Astrocyte (in vitro differentiated cells and primary cell): ENCODE measurements at regions not wholly inside any gene's neighbourhood (a gene's known extent, or its start where the extent isn't known, plus 50 kb on each side); places are given as distances from the start of the nearest gene placed in this dataset.

ENCODE experiments used
- DNase-seq: peaks from one replicate; pipeline ENCODE4 v3.0.0-alpha.2; 2010; ENCODE audit warnings: low read depth
- FAIRE-seq: peaks from 2 replicates; lab custom pipeline; 2011; peaks lifted over from hg19 to GRCh38; lab: Jason Lieb, UNC
- H2AFZ ChIP-seq: 2 replicates; pipeline ENCODE4 v1.6.0; 2012; ENCODE audit warnings: low read depth, low read length, inconsistent platforms
- H3K27ac ChIP-seq: 2 replicates; pipeline ENCODE4 v1.5.1; 2011; ENCODE audit warnings: low read depth, low read length, inconsistent platforms
- H3K27me3 ChIP-seq: 2 replicates; pipeline ENCODE4 v1.6.0; 2011; ENCODE audit warnings: low read length, inconsistent platforms; ENCODE audit not compliant: insufficient read depth
- H3K36me3 ChIP-seq: 2 replicates; pipeline ENCODE4 v1.5.1; 2011; ENCODE audit warnings: low read length, inconsistent platforms; ENCODE audit not compliant: insufficient read depth
- H3K4me1 ChIP-seq: 2 replicates; pipeline ENCODE4 v1.5.1; 2011; ENCODE audit warnings: low read length, inconsistent platforms; ENCODE audit not compliant: insufficient read depth
- H3K4me2 ChIP-seq: 2 replicates; pipeline ENCODE4 v1.6.0; 2012; ENCODE audit warnings: low read length, inconsistent platforms
- H3K4me3 ChIP-seq: 2 replicates; pipeline ENCODE4 v1.5.1; 2011; ENCODE audit warnings: low read depth, mild to moderate bottlenecking, low read length, inconsistent platforms; ENCODE audit not compliant: insufficient read depth
- H3K79me2 ChIP-seq: 2 replicates; pipeline ENCODE4 v1.6.0; 2012; ENCODE audit warnings: mild to moderate bottlenecking, low read length, inconsistent platforms; ENCODE audit not compliant: insufficient read depth
- H3K9ac ChIP-seq: 2 replicates; pipeline ENCODE4 v1.6.0; 2012; ENCODE audit warnings: mild to moderate bottlenecking, low read length, inconsistent platforms
- H3K9me3 ChIP-seq: 2 replicates; pipeline ENCODE4 v1.5.1; 2012; ENCODE audit warnings: low read depth, mild to moderate bottlenecking, low read length, inconsistent platforms; ENCODE audit not compliant: insufficient read depth
- H4K20me1 ChIP-seq: 2 replicates; pipeline ENCODE4 v1.6.0; 2012; ENCODE audit warnings: low read length, inconsistent platforms; ENCODE audit not compliant: insufficient read depth
- H3K27ac Mint-ChIP-seq: one replicate; pipeline ENCODE4 v1.8.0; 2021; ENCODE audit warnings: mild to moderate bottlenecking, mixed read lengths; ENCODE audit not compliant: unreplicated experiment
- H3K27me3 Mint-ChIP-seq: one replicate; pipeline ENCODE4 v1.8.0; 2021; ENCODE audit warnings: low read depth, mixed read lengths; ENCODE audit not compliant: unreplicated experiment
- H3K36me3 Mint-ChIP-seq: one replicate; pipeline ENCODE4 v1.8.0; 2021; ENCODE audit warnings: low read depth, mixed read lengths; ENCODE audit not compliant: unreplicated experiment
- H3K4me1 Mint-ChIP-seq: one replicate; pipeline ENCODE4 v1.8.0; 2021; ENCODE audit warnings: low read depth, mixed read lengths; ENCODE audit not compliant: unreplicated experiment
- H3K4me3 Mint-ChIP-seq: one replicate; pipeline ENCODE4 v1.8.0; 2021; ENCODE audit warnings: mild to moderate bottlenecking, moderate library complexity, mixed read lengths; ENCODE audit not compliant: unreplicated experiment
- H3K9me3 Mint-ChIP-seq: one replicate; pipeline ENCODE4 v1.8.0; 2021; ENCODE audit warnings: mild to moderate bottlenecking, mixed read lengths; ENCODE audit not compliant: unreplicated experiment
- EZH2 ChIP-seq: IDR thresholded peaks from 2 replicates; pipeline ENCODE4 v1.6.1; 2012; ENCODE audit warnings: mild to moderate bottlenecking, low read length, inconsistent platforms; ENCODE audit not compliant: insufficient read depth
- TF ChIP-seq, protein P1 (sequence below): IDR thresholded peaks from 2 replicates; pipeline ENCODE4 v1.5.1; 2011; ENCODE audit warnings: low read depth, mild to moderate bottlenecking, inconsistent platforms, low read length, moderate library complexity; ENCODE audit not compliant: insufficient read depth

DNA sequence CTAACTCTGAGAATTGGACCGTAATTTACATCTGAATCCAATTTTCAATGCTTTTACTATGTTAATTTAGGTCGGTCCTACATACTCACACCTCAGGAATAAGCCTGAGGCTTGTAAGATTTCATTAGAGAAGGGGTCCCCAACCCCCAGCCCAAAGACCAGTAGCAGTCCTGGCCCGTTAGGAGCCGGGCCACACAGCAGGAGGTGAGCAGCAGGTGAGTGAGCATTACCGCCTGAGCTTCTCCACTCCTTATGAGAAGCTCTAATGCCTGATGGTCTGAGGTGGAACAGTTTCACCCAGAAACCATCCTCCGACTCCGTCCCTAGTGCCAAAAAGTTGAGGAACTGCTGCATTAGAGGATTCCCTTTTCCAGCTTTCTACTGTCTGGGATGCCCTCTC lies 757.3 kb downstream of the SI start:
- no peak overlapping the region for H3K4me2 ChIP-seq
- TF ChIP-seq, protein P1, sequence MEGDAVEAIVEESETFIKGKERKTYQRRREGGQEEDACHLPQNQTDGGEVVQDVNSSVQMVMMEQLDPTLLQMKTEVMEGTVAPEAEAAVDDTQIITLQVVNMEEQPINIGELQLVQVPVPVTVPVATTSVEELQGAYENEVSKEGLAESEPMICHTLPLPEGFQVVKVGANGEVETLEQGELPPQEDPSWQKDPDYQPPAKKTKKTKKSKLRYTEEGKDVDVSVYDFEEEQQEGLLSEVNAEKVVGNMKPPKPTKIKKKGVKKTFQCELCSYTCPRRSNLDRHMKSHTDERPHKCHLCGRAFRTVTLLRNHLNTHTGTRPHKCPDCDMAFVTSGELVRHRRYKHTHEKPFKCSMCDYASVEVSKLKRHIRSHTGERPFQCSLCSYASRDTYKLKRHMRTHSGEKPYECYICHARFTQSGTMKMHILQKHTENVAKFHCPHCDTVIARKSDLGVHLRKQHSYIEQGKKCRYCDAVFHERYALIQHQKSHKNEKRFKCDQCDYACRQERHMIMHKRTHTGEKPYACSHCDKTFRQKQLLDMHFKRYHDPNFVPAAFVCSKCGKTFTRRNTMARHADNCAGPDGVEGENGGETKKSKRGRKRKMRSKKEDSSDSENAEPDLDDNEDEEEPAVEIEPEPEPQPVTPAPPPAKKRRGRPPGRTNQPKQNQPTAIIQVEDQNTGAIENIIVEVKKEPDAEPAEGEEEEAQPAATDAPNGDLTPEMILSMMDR, result no peak
- TF ChIP-seq EZH2, result no peak
- no peaks in the 10 kb centered on the region for H3K4me1 ChIP-seq
- FAIRE-seq, result no peak
- no peak overlapping the region for H3K9ac ChIP-seq
- no peaks in the 10 kb centered on the region for H3K27me3 ChIP-seq
- no peaks in the 10 kb centered on the region for H3K79me2 ChIP-seq
- no peaks in the 10 kb centered on the region for H3K9me3 ChIP-seq
- H3K36me3 Mint-ChIP-seq, result no peaks in the 10 kb centered on the region
- H3K4me3 ChIP-seq, result no peak overlapping the region
- H3K4me1 Mint-ChIP-seq, result no peaks in the 10 kb centered on the region
- no peaks in the 10 kb centered on the region for H3K27me3 Mint-ChIP-seq
- H3K9me3 Mint-ChIP-seq, result no peaks in the 10 kb centered on the region
- no peaks in the 10 kb centered on the region for H4K20me1 ChIP-seq
- H3K27ac Mint-ChIP-seq, result no peak overlapping the region
- H3K27ac ChIP-seq, result no peak overlapping the region
- no peak overlapping the region for H2AFZ ChIP-seq
- H3K36me3 ChIP-seq, result no peaks in the 10 kb centered on the region
- H3K4me3 Mint-ChIP-seq, result no peak overlapping the region
- DNase-seq, result no peak

- no peaks in the 10 kb centered on the region for H3K27me3 ChIP-seq
- TF ChIP-seq, protein P1, result no peak
- no peak for TF ChIP-seq EZH2
- no peaks in the 10 kb centered on the region for H4K20me1 ChIP-seq
- H3K36me3 ChIP-seq, result no peaks in the 10 kb centered on the region
- no peaks in the 10 kb centered on the region for H3K36me3 Mint-ChIP-seq
- H3K9me3 Mint-ChIP-seq, result peaks cover 9% of the 10 kb centered on the region
- H3K4me2 ChIP-seq, result no peak overlapping the region
- FAIRE-seq (no peak), DNase-seq (no peak)
- H3K4me1 ChIP-seq, result no peaks in the 10 kb centered on the region
- H3K79me2 ChIP-seq, result no peaks in the 10 kb centered on the region
- H3K27ac Mint-ChIP-seq, result no peak overlapping the region
- no peak overlapping the region for H2AFZ ChIP-seq
- H3K4me3 Mint-ChIP-seq, result no peak overlapping the region
- H3K4me1 Mint-ChIP-seq, result no peaks in the 10 kb centered on the region
- H3K4me3 ChIP-seq, result no peak overlapping the region
- no peaks in the 10 kb centered on the region for H3K9me3 ChIP-seq
- no peaks in the 10 kb centered on the region for H3K27me3 Mint-ChIP-seq
- H3K9ac ChIP-seq, result no peak overlapping the region
- H3K27ac ChIP-seq, result no peak overlapping the region
Observed at GRCh38 chr3:164306042-164306441, 772.3 kb downstream of the SI start.

DNA sequence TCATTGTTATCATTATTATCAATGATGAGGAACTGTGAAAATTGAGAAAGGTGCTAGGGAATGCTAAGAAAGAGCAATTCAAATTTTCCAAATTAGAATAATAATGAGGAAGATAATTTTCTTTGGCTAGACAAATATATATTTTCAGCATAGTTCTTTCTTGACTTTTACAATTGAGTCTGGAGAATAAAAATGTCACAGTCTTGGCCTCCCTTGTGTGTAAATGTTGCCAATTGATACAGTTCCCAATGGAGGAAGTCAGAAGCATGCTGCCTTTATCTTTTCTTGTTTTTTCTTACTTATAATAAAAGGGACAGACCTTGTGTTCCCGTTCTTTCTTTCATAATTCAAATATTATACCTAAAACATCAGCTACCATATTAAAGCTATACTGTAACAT lies 774.4 kb downstream of the SI start:
- DNase-seq, result no peak
- Histone ChIP-seq H3K4me2 (no peak overlapping the region), H3K4me3 (no peak overlapping the region), H4K20me1 (no peaks in the 10 kb centered on the region), H3K36me3 (no peaks in the 10 kb centered on the region), H3K4me1 (no peaks in the 10 kb centered on the region), H3K79me2 (no peaks in the 10 kb centered on the region), H2AFZ (no peak overlapping the region), H3K27ac (no peak overlapping the region), H3K9me3 (no peaks in the 10 kb centered on the region), H3K9ac (no peak overlapping the region), H3K27me3 (no peaks in the 10 kb centered on the region)
- TF ChIP-seq EZH2, result no peak
- TF ChIP-seq, protein P1, result no peak
- Mint-ChIP-seq H3K27ac (no peak overlapping the region), H3K27me3 (no peaks in the 10 kb centered on the region), H3K9me3 (no peaks in the 10 kb centered on the region), H3K36me3 (no peaks in the 10 kb centered on the region), H3K4me3 (no peak overlapping the region), H3K4me1 (no peaks in the 10 kb centered on the region)
- FAIRE-seq, result no peak
